ENCODE measurements at regions not wholly inside any gene's neighbourhood (a gene's known extent, or its start where the extent isn't known, plus 50 kb on each side); places are given as distances from the start of the nearest gene placed in this dataset.
A peak's percentile ranks its signal among the peaks of the same experiment; 100 is the strongest.

DNA sequence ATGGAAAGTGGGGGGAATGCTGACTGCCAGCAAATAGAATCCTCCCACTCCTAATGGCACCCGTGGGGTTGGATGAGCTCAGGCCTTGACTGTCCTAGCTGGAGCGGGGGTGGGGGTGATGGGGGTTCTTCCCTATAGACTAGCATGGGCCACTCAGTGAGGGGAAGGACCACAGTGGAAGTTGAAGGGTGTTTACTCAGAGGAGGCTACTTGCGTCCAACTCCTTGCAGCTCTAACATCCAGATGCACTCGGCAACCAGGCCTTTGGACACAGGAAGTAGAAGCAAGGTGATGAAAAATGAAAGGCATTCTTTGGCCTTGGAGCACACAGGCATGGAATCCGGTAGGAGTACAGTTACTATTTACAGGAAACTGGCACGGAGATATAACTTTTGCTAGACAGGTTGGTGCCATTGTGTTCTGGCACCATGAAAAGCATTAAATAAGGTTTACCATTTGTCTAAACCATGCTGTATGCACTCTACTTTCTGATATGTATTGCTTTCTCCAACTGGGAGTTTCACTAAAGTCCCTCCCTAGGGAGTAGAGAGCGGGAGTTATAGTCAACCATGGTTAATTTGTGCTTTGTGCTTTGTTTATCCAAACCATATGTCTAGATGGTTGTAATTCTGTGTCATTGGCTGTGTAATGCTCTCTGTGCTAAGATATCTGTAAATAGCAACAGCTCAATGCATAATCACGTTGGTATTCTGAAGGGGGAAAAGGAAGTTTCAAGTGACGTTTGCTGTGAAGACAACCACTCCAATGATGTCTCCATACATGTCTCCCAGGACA is 125.3 kb downstream of the TSHZ3 start:
- no peak overlapping the region for H3K27ac ChIP-seq (ENCODE audit: insufficient read depth, low read length, poor library complexity, severe bottlenecking)
- Mint-ChIP-seq H3K36me3 (no peaks in the 10 kb centered on the region), H3K9me3 (peaks cover 0 to 8% (median 3%) of the 10 kb centered on the region in 7 donors), H3K4me3 (no peak overlapping the region), H3K27me3 (no peaks in the 10 kb centered on the region), H3K27ac (no peak overlapping the region), H3K4me1 (peaks cover 0 to 11% (median 6%) of the 10 kb centered on the region in 4 donors)
- no peaks in the 10 kb centered on the region for H3K9me3 ChIP-seq (ENCODE audit: control insufficient read depth in 2 of 2, low read length in 2 of 2)
- no peak for ATAC-seq (ENCODE audit: low read depth in 2 of 2)
- no peaks in the 10 kb centered on the region for H3K27me3 ChIP-seq (ENCODE audit: control insufficient read depth, insufficient read depth, low read length)
- no peaks in the 10 kb centered on the region for H3K4me1 ChIP-seq (ENCODE audit: control insufficient read depth, insufficient read depth, low read length, poor library complexity, severe bottlenecking)
- no peaks in the 10 kb centered on the region for H3K36me3 ChIP-seq (ENCODE audit: control insufficient read depth, insufficient read depth, low read length)
- no peak overlapping the region for H3K4me3 ChIP-seq (ENCODE audit: low read depth, low read length)
- DNase-seq = no peak

DNA sequence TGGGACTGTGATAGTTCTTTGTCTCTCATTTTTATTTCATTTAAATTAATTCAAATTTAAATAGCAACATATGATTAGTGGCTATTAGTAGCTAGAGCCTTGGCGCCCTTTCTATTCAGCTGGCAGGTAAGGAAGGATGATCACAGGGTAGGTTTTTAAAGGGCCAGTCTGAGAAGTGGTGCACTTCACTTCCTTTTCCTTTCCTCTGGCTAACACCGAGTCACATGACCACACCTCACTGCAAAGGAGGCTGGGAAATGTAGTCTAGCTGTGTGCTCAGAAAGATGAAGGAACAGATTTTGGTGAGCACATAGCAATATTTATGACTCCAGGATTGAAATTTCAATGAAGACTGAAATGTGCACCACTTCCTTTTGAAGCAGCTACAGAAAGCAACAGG is 128.7 kb downstream of the TSHZ3 start:
- H3K36me3 Mint-ChIP-seq = no peaks in the 10 kb centered on the region
- H3K27ac ChIP-seq (ENCODE audit: insufficient read depth, low read length, poor library complexity, severe bottlenecking) = no peak overlapping the region
- no peaks in the 10 kb centered on the region for H3K27me3 Mint-ChIP-seq
- H3K4me3 ChIP-seq (ENCODE audit: low read depth, low read length) = peak overlapping the region; percentile 4
- H3K4me1 ChIP-seq (ENCODE audit: control insufficient read depth, insufficient read depth, low read length, poor library complexity, severe bottlenecking) = no peaks in the 10 kb centered on the region
- no peaks in the 10 kb centered on the region for H3K27me3 ChIP-seq (ENCODE audit: control insufficient read depth, insufficient read depth, low read length)
- peaks cover 0 to 11% (median 6%) of the 10 kb centered on the region in 4 donors for H3K4me1 Mint-ChIP-seq
- H3K9me3 Mint-ChIP-seq = peaks cover 0 to 6% (median 2%) of the 10 kb centered on the region in 7 donors
- no peak overlapping the region for H3K27ac Mint-ChIP-seq
- no peaks in the 10 kb centered on the region for H3K9me3 ChIP-seq (ENCODE audit: control insufficient read depth in 2 of 2, low read length in 2 of 2)
- H3K4me3 Mint-ChIP-seq = peak overlapping the region in 1 of 4 donors; percentile 8
- DNase-seq (peak in 2 of 3 donors; percentile 19 to 66), ATAC-seq (ENCODE audit: low read depth in 2 of 2) (peak; percentile 64 to 68)
- no peaks in the 10 kb centered on the region for H3K36me3 ChIP-seq (ENCODE audit: control insufficient read depth, insufficient read depth, low read length)

DNA sequence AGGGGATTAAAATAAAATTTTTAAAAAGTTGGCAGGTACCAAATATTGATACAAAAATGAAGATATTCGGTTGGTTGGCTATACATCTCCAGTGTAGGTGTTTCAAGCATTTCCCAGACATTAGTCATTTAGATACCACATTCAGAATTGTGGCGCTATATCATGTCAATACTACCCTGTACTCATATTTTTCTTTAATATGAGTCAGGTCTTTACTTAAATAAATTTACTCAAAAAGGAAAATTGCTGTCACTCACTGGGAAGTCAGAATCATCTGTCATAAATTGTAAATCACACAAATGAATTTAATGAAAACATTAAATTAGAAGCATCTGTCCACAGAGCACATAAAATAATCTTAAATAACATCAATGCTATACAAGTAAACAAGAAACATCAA is 134.2 kb downstream of the TSHZ3 start:
- Histone ChIP-seq H3K4me1 (ENCODE audit: control insufficient read depth, insufficient read depth, low read length, poor library complexity, severe bottlenecking) (peaks cover 12% of the 10 kb centered on the region), H3K9me3 (ENCODE audit: control insufficient read depth in 2 of 2, low read length in 2 of 2) (no peaks in the 10 kb centered on the region), H3K27ac (ENCODE audit: insufficient read depth, low read length, poor library complexity, severe bottlenecking) (no peak overlapping the region), H3K27me3 (ENCODE audit: control insufficient read depth, insufficient read depth, low read length) (no peaks in the 10 kb centered on the region), H3K36me3 (ENCODE audit: control insufficient read depth, insufficient read depth, low read length) (no peaks in the 10 kb centered on the region), H3K4me3 (ENCODE audit: low read depth, low read length) (no peak overlapping the region)
- peaks cover 0 to under 1% (median 0%) of the 10 kb centered on the region in 7 donors for H3K9me3 Mint-ChIP-seq
- H3K4me1 Mint-ChIP-seq = peaks cover 10 to 25% (median 18%) of the 10 kb centered on the region in 4 donors
- H3K36me3 Mint-ChIP-seq = no peaks in the 10 kb centered on the region
- no peak for ATAC-seq (ENCODE audit: low read depth in 2 of 2)
- H3K4me3 Mint-ChIP-seq = no peak overlapping the region
- DNase-seq = no peak
- H3K27me3 Mint-ChIP-seq = no peaks in the 10 kb centered on the region
- H3K27ac Mint-ChIP-seq = no peak overlapping the region

DNA sequence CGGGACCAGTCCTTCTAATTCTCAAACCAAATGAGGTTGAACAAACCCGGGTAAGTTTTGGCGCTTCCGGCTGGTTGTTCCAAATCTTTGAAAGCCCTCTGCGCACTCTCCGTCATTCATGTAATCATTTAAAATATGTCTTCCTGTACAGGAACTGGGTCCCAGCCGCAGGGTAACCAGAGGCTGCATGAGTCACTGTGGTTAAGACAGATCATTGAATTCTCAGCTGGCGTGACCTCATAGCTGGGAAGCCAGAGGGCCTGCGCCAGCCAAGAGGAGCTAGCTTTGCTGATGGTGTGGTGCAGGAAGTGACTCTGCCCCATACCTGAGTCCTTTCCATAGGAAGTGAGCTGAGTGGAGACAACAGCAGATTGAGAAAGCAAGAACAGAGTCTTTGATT is 135.2 kb downstream of the TSHZ3 start:
- peak overlapping the region; percentile 89 to 93 (median 92) for H3K27ac Mint-ChIP-seq
- H3K36me3 ChIP-seq (ENCODE audit: control insufficient read depth, insufficient read depth, low read length) = no peaks in the 10 kb centered on the region
- peak overlapping the region; percentile 51 for H3K4me3 ChIP-seq (ENCODE audit: low read depth, low read length)
- H3K27me3 Mint-ChIP-seq = no peaks in the 10 kb centered on the region
- DNase-seq (peak; percentile 59 to 95 (median 82)), ATAC-seq (ENCODE audit: low read depth in 2 of 2) (peak; percentile 98 to 100)
- H3K36me3 Mint-ChIP-seq = no peaks in the 10 kb centered on the region
- peaks cover 12% of the 10 kb centered on the region for H3K4me1 ChIP-seq (ENCODE audit: control insufficient read depth, insufficient read depth, low read length, poor library complexity, severe bottlenecking)
- H3K4me3 Mint-ChIP-seq = peak overlapping the region; percentile 8 to 71 (median 40)
- no peaks in the 10 kb centered on the region for H3K27me3 ChIP-seq (ENCODE audit: control insufficient read depth, insufficient read depth, low read length)
- H3K9me3 Mint-ChIP-seq = no peaks in the 10 kb centered on the region
- H3K9me3 ChIP-seq (ENCODE audit: control insufficient read depth in 2 of 2, low read length in 2 of 2) = no peaks in the 10 kb centered on the region
- H3K27ac ChIP-seq (ENCODE audit: insufficient read depth, low read length, poor library complexity, severe bottlenecking) = peak overlapping the region; percentile 34
- peaks cover 10 to 23% (median 18%) of the 10 kb centered on the region in 4 donors for H3K4me1 Mint-ChIP-seq

DNA sequence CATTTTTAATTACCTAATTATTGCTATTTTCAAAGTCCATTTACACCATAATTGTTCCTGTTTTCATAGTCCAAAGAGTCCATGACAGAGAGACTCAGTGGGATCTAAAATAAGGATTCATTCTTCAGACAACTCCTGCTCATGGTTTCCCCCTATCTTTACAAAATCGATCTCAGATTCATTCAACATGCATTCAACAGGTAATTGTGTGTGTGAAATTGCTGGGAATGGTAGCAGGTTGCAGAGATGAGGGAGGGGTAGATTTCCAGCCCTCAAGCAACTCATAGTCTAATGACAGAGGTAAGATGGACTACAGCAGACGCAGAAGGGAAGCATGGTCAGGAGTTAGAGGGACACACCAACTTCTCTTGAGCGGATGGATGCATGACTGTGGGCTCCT is 138.1 kb downstream of the TSHZ3 start:
- H3K27ac Mint-ChIP-seq = no peak overlapping the region
- peaks cover 0 to 4% (median 0%) of the 10 kb centered on the region in 7 donors for H3K9me3 Mint-ChIP-seq
- Histone ChIP-seq H3K9me3 (ENCODE audit: control insufficient read depth in 2 of 2, low read length in 2 of 2) (no peaks in the 10 kb centered on the region), H3K4me1 (ENCODE audit: control insufficient read depth, insufficient read depth, low read length, poor library complexity, severe bottlenecking) (peaks cover 12% of the 10 kb centered on the region), H3K4me3 (ENCODE audit: low read depth, low read length) (no peak overlapping the region), H3K36me3 (ENCODE audit: control insufficient read depth, insufficient read depth, low read length) (no peaks in the 10 kb centered on the region), H3K27ac (ENCODE audit: insufficient read depth, low read length, poor library complexity, severe bottlenecking) (no peak overlapping the region), H3K27me3 (ENCODE audit: control insufficient read depth, insufficient read depth, low read length) (no peaks in the 10 kb centered on the region)
- DNase-seq = no peak
- no peak overlapping the region for H3K4me3 Mint-ChIP-seq
- H3K36me3 Mint-ChIP-seq = no peaks in the 10 kb centered on the region
- no peak for ATAC-seq (ENCODE audit: low read depth in 2 of 2)
- H3K27me3 Mint-ChIP-seq = no peaks in the 10 kb centered on the region
- H3K4me1 Mint-ChIP-seq = peaks cover 10 to 23% (median 19%) of the 10 kb centered on the region in 4 donors

DNA sequence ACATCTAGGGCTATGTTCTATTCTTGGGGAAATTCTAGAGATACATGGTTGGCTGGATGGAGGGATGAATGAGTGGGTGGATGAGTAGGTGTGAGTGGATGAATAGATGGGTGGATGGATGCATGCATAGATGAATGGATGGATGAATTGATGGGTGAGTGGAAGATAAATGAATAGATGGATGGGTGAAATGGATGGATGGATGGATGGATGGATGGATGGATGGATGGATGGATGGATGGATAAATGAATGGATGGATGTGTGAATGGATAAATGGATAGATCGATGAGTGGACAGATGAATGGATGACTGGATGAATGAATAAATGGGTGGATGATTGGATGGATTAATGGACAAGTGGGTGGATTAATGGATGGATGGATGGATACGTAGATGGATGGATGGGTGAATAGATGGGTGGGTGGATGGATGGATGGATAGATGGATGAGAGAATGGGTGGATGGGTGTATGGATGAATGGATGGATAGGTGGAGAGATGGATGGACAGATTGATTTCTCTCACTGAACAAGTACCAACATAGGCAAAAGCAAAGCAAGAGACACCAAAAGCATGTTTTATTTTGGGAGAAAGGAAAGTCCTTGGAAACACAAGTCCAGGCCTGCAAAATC is 143.2 kb downstream of the TSHZ3 start:
- Histone ChIP-seq H3K27ac (ENCODE audit: insufficient read depth, low read length, poor library complexity, severe bottlenecking) (no peak overlapping the region), H3K4me1 (ENCODE audit: control insufficient read depth, insufficient read depth, low read length, poor library complexity, severe bottlenecking) (no peaks in the 10 kb centered on the region), H3K4me3 (ENCODE audit: low read depth, low read length) (no peak overlapping the region), H3K9me3 (ENCODE audit: control insufficient read depth in 2 of 2, low read length in 2 of 2) (no peaks in the 10 kb centered on the region), H3K27me3 (ENCODE audit: control insufficient read depth, insufficient read depth, low read length) (peaks cover 4% of the 10 kb centered on the region), H3K36me3 (ENCODE audit: control insufficient read depth, insufficient read depth, low read length) (no peaks in the 10 kb centered on the region)
- H3K9me3 Mint-ChIP-seq = peaks cover 0 to 5% (median 0%) of the 10 kb centered on the region in 7 donors
- H3K4me3 Mint-ChIP-seq = no peak overlapping the region
- peaks cover 0 to 3% (median 0%) of the 10 kb centered on the region in 4 donors for H3K4me1 Mint-ChIP-seq
- ATAC-seq (ENCODE audit: low read depth in 2 of 2) = no peak
- peaks cover 9% of the 10 kb centered on the region for H3K27me3 Mint-ChIP-seq
- no peaks in the 10 kb centered on the region for H3K36me3 Mint-ChIP-seq
- DNase-seq = no peak
- H3K27ac Mint-ChIP-seq = peak overlapping the region in 1 of 3 donors; percentile 0

DNA sequence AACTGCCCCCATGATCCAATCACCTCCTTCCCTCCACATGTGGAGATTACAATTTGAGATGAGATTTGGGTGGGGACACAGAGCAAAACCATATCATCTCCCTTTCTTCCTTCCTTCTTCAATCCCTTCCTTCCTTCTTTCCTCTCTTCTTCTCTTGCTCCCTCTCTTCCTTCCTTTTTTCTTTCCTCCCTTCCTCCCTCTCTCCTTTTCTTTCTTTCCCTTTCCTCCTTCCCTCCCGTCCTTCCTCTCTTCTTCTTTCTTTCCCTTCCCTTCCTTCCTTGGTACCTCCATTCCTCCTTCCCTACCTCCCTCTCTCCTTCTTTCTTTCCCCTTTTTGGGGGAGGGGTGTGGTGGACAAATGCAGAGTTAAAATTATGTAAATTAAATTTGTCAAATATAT is 145.1 kb downstream of the TSHZ3 start:
- Histone ChIP-seq H3K9me3 (ENCODE audit: control insufficient read depth in 2 of 2, low read length in 2 of 2) (no peaks in the 10 kb centered on the region), H3K4me1 (ENCODE audit: control insufficient read depth, insufficient read depth, low read length, poor library complexity, severe bottlenecking) (no peaks in the 10 kb centered on the region), H3K36me3 (ENCODE audit: control insufficient read depth, insufficient read depth, low read length) (no peaks in the 10 kb centered on the region), H3K4me3 (ENCODE audit: low read depth, low read length) (no peak overlapping the region), H3K27ac (ENCODE audit: insufficient read depth, low read length, poor library complexity, severe bottlenecking) (no peak overlapping the region), H3K27me3 (ENCODE audit: control insufficient read depth, insufficient read depth, low read length) (peaks cover 4% of the 10 kb centered on the region)
- H3K4me3 Mint-ChIP-seq = no peak overlapping the region
- H3K27ac Mint-ChIP-seq = no peak overlapping the region
- DNase-seq = no peak
- H3K36me3 Mint-ChIP-seq = no peaks in the 10 kb centered on the region
- H3K9me3 Mint-ChIP-seq = peaks cover 0 to 5% (median 0%) of the 10 kb centered on the region in 7 donors
- no peak for ATAC-seq (ENCODE audit: low read depth in 2 of 2)
- peaks cover 9% of the 10 kb centered on the region for H3K27me3 Mint-ChIP-seq
- peaks cover 0 to 3% (median 0%) of the 10 kb centered on the region in 4 donors for H3K4me1 Mint-ChIP-seq

All from CD4-positive, CD25-positive, alpha-beta regulatory T cell (primary cell).